Liver (tissue), 8 donors: ENCODE measurements at regions not wholly inside any gene's neighbourhood (a gene's known extent, or its start where the extent isn't known, plus 50 kb on each side); places are given as distances from the start of the nearest gene placed in this dataset.

Experiments
- DNase-seq: peaks from one replicate; pipeline ENCODE4 v3.0.0-alpha.2; 2017; ENCODE audit warnings: low spot score
- H3K27ac ChIP-seq, 2 donors: one replicate each; pipeline ENCODE4 v1.7.0; 2013; ENCODE audit warnings: inconsistent platforms in 2 of 2, low read length in 2 of 2, control low read depth in 1 of 2, low read depth in 1 of 2, mild to moderate bottlenecking in 1 of 2
- H3K27me3 ChIP-seq, 4 donors: one replicate each; pipeline versions ENCODE4 v1.6.1 to v1.7.0; 2013; ENCODE audit warnings: low read length in 3 of 4, inconsistent platforms in 1 of 4, mild to moderate bottlenecking in 1 of 4, moderate library complexity in 1 of 4; ENCODE audit not compliant: control insufficient read depth in 4 of 4, insufficient read depth in 4 of 4
- H3K36me3 ChIP-seq, 4 donors: one replicate each; pipeline versions ENCODE4 v1.6.1 to v1.7.0; 2013; ENCODE audit warnings: low read length in 3 of 4, mild to moderate bottlenecking in 3 of 4, low read depth in 1 of 4, moderate library complexity in 1 of 4; ENCODE audit not compliant: control insufficient read depth in 4 of 4, insufficient read depth in 3 of 4
- H3K4me1 ChIP-seq, 4 donors: one replicate each; pipeline versions ENCODE4 v1.6.1 to v1.7.0; 2013; ENCODE audit warnings: low read length in 3 of 4, mild to moderate bottlenecking in 3 of 4, moderate library complexity in 1 of 4; ENCODE audit not compliant: control insufficient read depth in 4 of 4, insufficient read depth in 4 of 4
- H3K4me3 ChIP-seq, 3 donors: one replicate each; pipeline versions ENCODE4 v1.6.1 to v1.7.0; 2013; ENCODE audit warnings: low read length in 3 of 3, control low read depth in 1 of 3, low read depth in 1 of 3, mild to moderate bottlenecking in 1 of 3
- H3K9ac ChIP-seq, 2 donors: one replicate each; pipeline ENCODE4 v1.7.0; 2013; ENCODE audit warnings: low read length in 2 of 2, mild to moderate bottlenecking in 2 of 2, moderate library complexity in 2 of 2, control low read depth in 1 of 2, low read depth in 1 of 2
- H3K9me3 ChIP-seq, 4 donors: one replicate each; pipeline versions ENCODE4 v1.6.1 to v1.7.0; 2013; ENCODE audit warnings: low read length in 3 of 4; ENCODE audit not compliant: control insufficient read depth in 4 of 4
- EGR1 ChIP-seq, 2 donors: IDR thresholded peaks; 2 replicates each; pipeline ENCODE4 v1.6.1; 2016 to 2018; ENCODE audit warnings: antibody characterized with exemption in 2 of 2, low read depth in 2 of 2
- FOXA1 ChIP-seq: IDR thresholded peaks from 2 replicates; pipeline ENCODE4 v1.6.1; 2016; ENCODE audit warnings: antibody characterized with exemption
- FOXA2 ChIP-seq: IDR thresholded peaks from 2 replicates; pipeline ENCODE4 v1.6.1; 2016; ENCODE audit warnings: antibody characterized with exemption
- GABPA ChIP-seq, 2 donors: IDR thresholded peaks in 1 of 2; conservative IDR thresholded peaks in 1 of 2; 2 replicates each; pipeline ENCODE4 v1.6.1; 2016; ENCODE audit warnings: antibody characterized with exemption in 2 of 2, mild to moderate bottlenecking in 1 of 2, moderate library complexity in 1 of 2
- HNF4A ChIP-seq, 2 donors: conservative IDR thresholded peaks; 2 replicates each; pipeline ENCODE4 v1.6.1; 2016; ENCODE audit warnings: antibody characterized with exemption in 2 of 2, mild to moderate bottlenecking in 2 of 2
- MAX ChIP-seq: IDR thresholded peaks from 2 replicates; pipeline ENCODE4 v1.6.1; 2016; ENCODE audit warnings: antibody characterized with exemption
- NR2F2 ChIP-seq: IDR thresholded peaks from 2 replicates; pipeline ENCODE4 v1.6.1; 2016; ENCODE audit warnings: antibody characterized with exemption
- RAD21 ChIP-seq, 2 donors: IDR thresholded peaks; 2 replicates each; pipeline ENCODE4 v1.6.1; 2016; ENCODE audit warnings: antibody characterized with exemption in 2 of 2, mild to moderate bottlenecking in 2 of 2
- SP1 ChIP-seq: IDR thresholded peaks from 2 replicates; pipeline ENCODE4 v1.6.1; 2018; ENCODE audit warnings: antibody characterized with exemption, mild to moderate bottlenecking
- TAF1 ChIP-seq: conservative IDR thresholded peaks from 2 replicates; pipeline ENCODE4 v1.6.1; 2016; ENCODE audit warnings: antibody characterized with exemption, mild to moderate bottlenecking
- YY1 ChIP-seq: IDR thresholded peaks from 2 replicates; pipeline ENCODE4 v1.6.1; 2016; ENCODE audit warnings: antibody characterized with exemption, mild to moderate bottlenecking
- WGBS: extraction: QIAGEN DNeasy Blood & Tissue Kit; methylation state at CpG from one replicate; pipeline ENCODE4 v1.1.7; 2013; 5-methylcytosine and 5-hydroxymethylcytosine counted together
- TF ChIP-seq, protein P1 (sequence below): IDR thresholded peaks from 2 replicates; pipeline ENCODE4 v1.6.1; 2016; ENCODE audit warnings: antibody characterized with exemption, mild to moderate bottlenecking
- TF ChIP-seq, protein P2 (sequence below): IDR thresholded peaks from 2 replicates; pipeline ENCODE4 v1.6.1; 2016; ENCODE audit warnings: antibody characterized with exemption
- TF ChIP-seq, protein P3 (sequence below): IDR thresholded peaks from 2 replicates; pipeline ENCODE4 v1.6.1; 2016; ENCODE audit warnings: antibody characterized with exemption
- TF ChIP-seq, protein P4 (sequence below): fragments of 150-350 bp; IDR thresholded peaks from 2 replicates; pipeline ENCODE4 v1.5.1; 2017; ENCODE audit warnings: improper control_type of control experiment, low read depth, low read length; ENCODE audit not compliant: missing input control
- donor health status: healthy.
- donor health status: healthy.
- donor health status: healthy.
- donor health status: healthy.
- donor health status: healthy.

- Histone ChIP-seq H3K9me3 (no peaks in the 10 kb centered on the region), H3K27ac (no peak overlapping the region), H3K9ac (no peak overlapping the region), H3K4me3 (no peak overlapping the region), H3K36me3 (no peaks in the 10 kb centered on the region), H3K4me1 (no peaks in the 10 kb centered on the region), H3K27me3 (peaks cover 0 to 2% (median 0%) of the 10 kb centered on the region in 4 donors)
- DNase-seq, result no peak
- TF ChIP-seq HNF4A (conservative IDR thresholded peaks at IDR 0.05) (no peak), NR2F2 (no peak), YY1 (no peak), FOXA1 (no peak), FOXA2 (no peak), RAD21 (IDR thresholded peaks at IDR 0.05) (no peak), SP1 (no peak), EGR1 (IDR thresholded peaks at IDR 0.05; ENCODE audit: low read depth in 2 of 2) (no peak)
- TF ChIP-seq, protein P1, sequence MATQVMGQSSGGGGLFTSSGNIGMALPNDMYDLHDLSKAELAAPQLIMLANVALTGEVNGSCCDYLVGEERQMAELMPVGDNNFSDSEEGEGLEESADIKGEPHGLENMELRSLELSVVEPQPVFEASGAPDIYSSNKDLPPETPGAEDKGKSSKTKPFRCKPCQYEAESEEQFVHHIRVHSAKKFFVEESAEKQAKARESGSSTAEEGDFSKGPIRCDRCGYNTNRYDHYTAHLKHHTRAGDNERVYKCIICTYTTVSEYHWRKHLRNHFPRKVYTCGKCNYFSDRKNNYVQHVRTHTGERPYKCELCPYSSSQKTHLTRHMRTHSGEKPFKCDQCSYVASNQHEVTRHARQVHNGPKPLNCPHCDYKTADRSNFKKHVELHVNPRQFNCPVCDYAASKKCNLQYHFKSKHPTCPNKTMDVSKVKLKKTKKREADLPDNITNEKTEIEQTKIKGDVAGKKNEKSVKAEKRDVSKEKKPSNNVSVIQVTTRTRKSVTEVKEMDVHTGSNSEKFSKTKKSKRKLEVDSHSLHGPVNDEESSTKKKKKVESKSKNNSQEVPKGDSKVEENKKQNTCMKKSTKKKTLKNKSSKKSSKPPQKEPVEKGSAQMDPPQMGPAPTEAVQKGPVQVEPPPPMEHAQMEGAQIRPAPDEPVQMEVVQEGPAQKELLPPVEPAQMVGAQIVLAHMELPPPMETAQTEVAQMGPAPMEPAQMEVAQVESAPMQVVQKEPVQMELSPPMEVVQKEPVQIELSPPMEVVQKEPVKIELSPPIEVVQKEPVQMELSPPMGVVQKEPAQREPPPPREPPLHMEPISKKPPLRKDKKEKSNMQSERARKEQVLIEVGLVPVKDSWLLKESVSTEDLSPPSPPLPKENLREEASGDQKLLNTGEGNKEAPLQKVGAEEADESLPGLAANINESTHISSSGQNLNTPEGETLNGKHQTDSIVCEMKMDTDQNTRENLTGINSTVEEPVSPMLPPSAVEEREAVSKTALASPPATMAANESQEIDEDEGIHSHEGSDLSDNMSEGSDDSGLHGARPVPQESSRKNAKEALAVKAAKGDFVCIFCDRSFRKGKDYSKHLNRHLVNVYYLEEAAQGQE, result no peak
- TF ChIP-seq, protein P2, sequence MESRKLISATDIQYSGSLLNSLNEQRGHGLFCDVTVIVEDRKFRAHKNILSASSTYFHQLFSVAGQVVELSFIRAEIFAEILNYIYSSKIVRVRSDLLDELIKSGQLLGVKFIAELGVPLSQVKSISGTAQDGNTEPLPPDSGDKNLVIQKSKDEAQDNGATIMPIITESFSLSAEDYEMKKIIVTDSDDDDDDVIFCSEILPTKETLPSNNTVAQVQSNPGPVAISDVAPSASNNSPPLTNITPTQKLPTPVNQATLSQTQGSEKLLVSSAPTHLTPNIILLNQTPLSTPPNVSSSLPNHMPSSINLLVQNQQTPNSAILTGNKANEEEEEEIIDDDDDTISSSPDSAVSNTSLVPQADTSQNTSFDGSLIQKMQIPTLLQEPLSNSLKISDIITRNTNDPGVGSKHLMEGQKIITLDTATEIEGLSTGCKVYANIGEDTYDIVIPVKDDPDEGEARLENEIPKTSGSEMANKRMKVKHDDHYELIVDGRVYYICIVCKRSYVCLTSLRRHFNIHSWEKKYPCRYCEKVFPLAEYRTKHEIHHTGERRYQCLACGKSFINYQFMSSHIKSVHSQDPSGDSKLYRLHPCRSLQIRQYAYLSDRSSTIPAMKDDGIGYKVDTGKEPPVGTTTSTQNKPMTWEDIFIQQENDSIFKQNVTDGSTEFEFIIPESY, result no peak
- 71% methylated on average over 4 of the region's 4 CpGs for WGBS
Measured at GRCh38 chr4:117357866-117358265, 272.5 kb upstream of the TRAM1L1 start.

DNA sequence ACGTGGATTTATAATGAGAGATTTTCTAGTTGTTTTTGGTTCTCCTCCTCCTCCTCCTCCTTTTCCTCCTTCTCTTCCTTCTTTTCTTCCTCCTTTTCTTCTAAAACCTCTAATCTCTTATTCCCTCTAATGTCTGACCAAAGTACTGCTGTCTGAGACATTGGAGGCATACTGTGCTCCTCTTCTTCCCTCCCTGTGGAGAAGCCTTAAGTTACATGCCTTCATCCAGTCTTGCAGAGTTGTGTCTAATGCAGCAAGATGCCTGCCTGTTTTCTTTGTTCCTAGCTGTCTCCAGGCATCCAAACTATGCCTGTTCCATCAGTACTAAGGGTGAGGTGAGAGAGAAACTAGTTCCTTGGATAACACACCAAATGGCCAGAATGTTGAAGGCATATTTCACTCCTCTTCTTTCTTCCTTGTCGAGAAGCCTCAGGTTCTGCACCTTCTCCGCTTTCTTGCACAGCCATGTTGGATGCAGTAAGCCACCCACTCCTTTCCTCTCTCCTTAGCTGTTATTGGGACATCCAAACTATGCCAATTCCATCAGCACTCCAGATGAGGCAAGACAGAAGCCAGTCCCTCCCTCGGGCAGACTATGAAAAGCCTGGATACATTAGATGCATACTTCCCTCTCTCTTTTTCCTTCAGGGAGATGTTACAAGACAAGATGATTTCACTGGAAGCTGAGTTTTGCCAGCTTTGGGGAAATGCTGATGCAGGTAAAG, 285.7 kb upstream of the TRAM1L1 start:
- TF ChIP-seq GABPA (IDR thresholded peaks at IDR 0.05 in 1 of 2, conservative IDR thresholded peaks at IDR 0.05 in 1 of 2) (no peak), SP1 (no peak), HNF4A (conservative IDR thresholded peaks at IDR 0.05) (no peak), FOXA1 (no peak), EGR1 (IDR thresholded peaks at IDR 0.05; ENCODE audit: low read depth in 2 of 2) (no peak), TAF1 (no peak), FOXA2 (no peak), MAX (no peak), NR2F2 (no peak)
- TF ChIP-seq, protein P3, sequence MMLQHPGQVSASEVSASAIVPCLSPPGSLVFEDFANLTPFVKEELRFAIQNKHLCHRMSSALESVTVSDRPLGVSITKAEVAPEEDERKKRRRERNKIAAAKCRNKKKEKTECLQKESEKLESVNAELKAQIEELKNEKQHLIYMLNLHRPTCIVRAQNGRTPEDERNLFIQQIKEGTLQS, result no peak
- TF ChIP-seq, protein P2, result no peak
- TF ChIP-seq, protein P4, sequence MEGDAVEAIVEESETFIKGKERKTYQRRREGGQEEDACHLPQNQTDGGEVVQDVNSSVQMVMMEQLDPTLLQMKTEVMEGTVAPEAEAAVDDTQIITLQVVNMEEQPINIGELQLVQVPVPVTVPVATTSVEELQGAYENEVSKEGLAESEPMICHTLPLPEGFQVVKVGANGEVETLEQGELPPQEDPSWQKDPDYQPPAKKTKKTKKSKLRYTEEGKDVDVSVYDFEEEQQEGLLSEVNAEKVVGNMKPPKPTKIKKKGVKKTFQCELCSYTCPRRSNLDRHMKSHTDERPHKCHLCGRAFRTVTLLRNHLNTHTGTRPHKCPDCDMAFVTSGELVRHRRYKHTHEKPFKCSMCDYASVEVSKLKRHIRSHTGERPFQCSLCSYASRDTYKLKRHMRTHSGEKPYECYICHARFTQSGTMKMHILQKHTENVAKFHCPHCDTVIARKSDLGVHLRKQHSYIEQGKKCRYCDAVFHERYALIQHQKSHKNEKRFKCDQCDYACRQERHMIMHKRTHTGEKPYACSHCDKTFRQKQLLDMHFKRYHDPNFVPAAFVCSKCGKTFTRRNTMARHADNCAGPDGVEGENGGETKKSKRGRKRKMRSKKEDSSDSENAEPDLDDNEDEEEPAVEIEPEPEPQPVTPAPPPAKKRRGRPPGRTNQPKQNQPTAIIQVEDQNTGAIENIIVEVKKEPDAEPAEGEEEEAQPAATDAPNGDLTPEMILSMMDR, result no peak
- TF ChIP-seq, protein P1, result no peak
- WGBS, result 76% methylated on average over 4 of the region's 4 CpGs

More for the DNA sequence above, 285.7 kb upstream of the TRAM1L1 start:
- Histone ChIP-seq H3K27ac (no peak overlapping the region), H3K36me3 (no peaks in the 10 kb centered on the region), H3K4me3 (no peak overlapping the region), H3K9me3 (no peaks in the 10 kb centered on the region), H3K9ac (no peak overlapping the region), H3K27me3 (no peaks in the 10 kb centered on the region), H3K4me1 (no peaks in the 10 kb centered on the region)
- DNase-seq, result no peak
